ENCODE measurements at regions not wholly inside any gene's neighbourhood (a gene's known extent, or its start where the extent isn't known, plus 50 kb on each side); places are given as distances from the start of the nearest gene placed in this dataset.

DNA sequence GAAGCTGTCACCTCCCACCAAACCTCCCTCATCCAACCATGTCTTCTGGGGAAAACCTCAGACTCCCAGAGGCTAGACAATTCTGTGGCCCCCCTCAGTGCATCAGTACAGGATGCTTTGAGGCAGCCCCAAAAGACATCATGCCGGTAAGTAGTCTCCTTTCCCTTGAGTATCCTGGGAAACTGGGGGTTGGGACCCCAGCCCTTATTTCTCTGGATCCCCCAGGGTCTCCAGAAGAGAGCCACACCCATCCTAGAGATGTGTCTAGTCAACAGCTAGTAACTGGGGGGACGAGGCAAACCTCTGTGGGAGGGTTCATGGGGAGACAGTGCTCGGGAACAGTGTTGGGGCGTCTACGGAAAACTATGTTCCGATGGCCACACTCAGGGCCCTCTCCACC is 974.2 kb upstream of the TMEM132C start:
- H3K36me3 Mint-ChIP-seq, result no peaks in the 10 kb centered on the region
- DNase-seq (ENCODE audit: low spot score in 2 of 2) (no peak), ATAC-seq (no peak)
- no peak overlapping the region for H3K4me3 Mint-ChIP-seq
- H3K27ac Mint-ChIP-seq, result no peak overlapping the region
- no peaks in the 10 kb centered on the region for H3K4me1 Mint-ChIP-seq
- no peaks in the 10 kb centered on the region for H3K9me3 Mint-ChIP-seq

DNA sequence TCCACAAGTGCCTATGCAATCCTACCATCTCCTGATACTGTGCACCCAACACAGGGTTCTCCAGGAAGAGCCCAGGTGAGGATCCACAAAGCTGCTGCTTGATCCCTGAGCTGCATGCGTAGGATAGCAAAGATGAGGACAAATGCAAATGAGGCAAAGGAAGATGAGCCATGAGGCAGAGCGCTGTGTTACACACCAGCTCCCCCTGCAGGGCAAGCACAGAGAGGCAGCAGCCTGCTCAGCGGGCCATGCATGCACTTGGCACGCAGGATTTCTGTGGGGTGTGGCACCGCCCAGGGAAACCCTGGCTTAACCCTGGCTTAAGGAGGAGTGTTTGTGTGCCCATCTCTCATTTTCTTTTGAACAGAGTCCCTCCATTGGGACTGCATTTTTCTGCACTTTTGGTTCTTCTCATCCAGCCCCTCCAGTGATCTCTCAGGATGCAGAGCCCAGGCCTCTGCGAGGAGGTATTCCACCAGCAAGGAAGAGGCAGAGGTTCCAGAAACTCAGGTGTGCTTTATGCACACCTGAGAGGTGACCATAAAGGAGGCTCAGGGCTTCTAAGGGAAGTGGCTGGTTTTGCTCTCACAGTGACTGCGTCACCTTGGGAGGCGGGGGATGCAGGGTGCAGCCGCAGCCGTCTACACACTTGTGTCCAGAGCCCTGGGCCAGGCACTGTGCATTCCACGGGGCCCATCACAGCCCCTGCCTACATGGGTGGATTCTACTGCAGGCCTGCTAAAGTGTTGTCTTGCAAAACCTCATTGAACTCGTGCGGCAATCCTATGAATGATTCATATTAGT is 973.3 kb upstream of the TMEM132C start:
- Mint-ChIP-seq H3K4me1 (no peaks in the 10 kb centered on the region), H3K27ac (no peak overlapping the region), H3K9me3 (no peaks in the 10 kb centered on the region), H3K4me3 (no peak overlapping the region), H3K36me3 (no peaks in the 10 kb centered on the region)
- peak; percentile 73 for ATAC-seq
- peak; percentile 47 to 63 for DNase-seq (ENCODE audit: low spot score in 2 of 2)

GRCh38 chr12:127294651-127295210 is 972.2 kb upstream of the TMEM132C start:
- no peak overlapping the region for H3K4me3 Mint-ChIP-seq
- no peak for DNase-seq (ENCODE audit: low spot score in 2 of 2)

GRCh38 chr12:127295630-127296029 is 971.3 kb upstream of the TMEM132C start:
- Mint-ChIP-seq H3K4me3 (no peak overlapping the region), H3K4me1 (no peaks in the 10 kb centered on the region), H3K36me3 (no peaks in the 10 kb centered on the region), H3K9me3 (no peaks in the 10 kb centered on the region), H3K27ac (no peak overlapping the region)
- ATAC-seq (no peak), DNase-seq (ENCODE audit: low spot score in 2 of 2) (no peak)

More at GRCh38 chr12:127294651-127295210, 972.2 kb upstream of the TMEM132C start:
- Mint-ChIP-seq H3K27ac (no peak overlapping the region), H3K36me3 (no peaks in the 10 kb centered on the region), H3K4me1 (no peaks in the 10 kb centered on the region), H3K9me3 (no peaks in the 10 kb centered on the region)
- no peak for ATAC-seq

DNA sequence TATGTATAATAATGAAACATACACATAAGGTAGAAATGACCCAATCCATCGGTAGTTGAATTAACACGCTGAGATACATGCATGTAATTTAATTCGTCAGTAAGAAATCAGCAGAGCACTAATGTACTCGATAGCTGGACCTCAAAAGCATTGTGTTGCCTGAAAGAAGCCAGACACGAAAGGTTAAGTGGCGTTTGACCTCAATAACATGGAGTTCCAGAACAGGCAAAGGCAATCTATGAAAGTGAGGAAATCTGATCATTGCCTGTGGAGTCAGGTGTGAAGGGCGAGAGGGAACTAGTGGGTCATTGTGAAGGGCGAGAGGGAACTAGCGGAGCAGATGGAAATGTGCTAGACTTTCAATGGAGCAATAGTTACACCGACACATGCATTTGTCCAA is 970.4 kb upstream of the TMEM132C start:
- no peaks in the 10 kb centered on the region for H3K4me1 Mint-ChIP-seq

DNA sequence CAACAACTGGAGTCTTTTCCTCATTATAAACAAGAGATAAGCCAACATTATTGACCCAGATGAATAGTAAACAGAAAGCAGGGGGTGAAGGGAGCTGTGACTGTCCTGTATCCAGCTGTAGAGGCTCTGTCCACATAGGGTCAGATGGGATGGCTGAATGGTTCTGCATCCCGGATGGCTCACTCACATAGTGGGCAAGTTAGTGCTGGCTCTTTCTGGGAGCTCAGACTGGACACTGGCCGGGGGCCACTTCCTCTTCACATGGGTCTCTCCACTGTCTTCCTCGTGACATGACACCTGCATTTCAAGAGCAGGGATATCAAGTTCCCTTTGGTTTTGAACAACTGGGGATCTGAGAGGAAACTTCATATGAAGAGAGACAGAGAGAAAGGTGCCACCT is 969.6 kb upstream of the TMEM132C start:
- Mint-ChIP-seq H3K4me1 (no peaks in the 10 kb centered on the region), H3K4me3 (no peak overlapping the region)
- no peak for ATAC-seq

More for the DNA sequence above, 970.4 kb upstream of the TMEM132C start:
- Mint-ChIP-seq H3K4me3 (no peak overlapping the region), H3K36me3 (no peaks in the 10 kb centered on the region), H3K9me3 (no peaks in the 10 kb centered on the region), H3K27ac (no peak overlapping the region)
- ATAC-seq (no peak), DNase-seq (ENCODE audit: low spot score in 2 of 2) (no peak)

GRCh38 chr12:127300075-127300474 is 966.9 kb upstream of the TMEM132C start:
- DNase-seq (ENCODE audit: low spot score in 2 of 2), result no peak
- H3K36me3 Mint-ChIP-seq, result no peaks in the 10 kb centered on the region
- H3K4me1 Mint-ChIP-seq, result no peaks in the 10 kb centered on the region
- no peaks in the 10 kb centered on the region for H3K9me3 Mint-ChIP-seq
- H3K4me3 Mint-ChIP-seq, result no peak overlapping the region
- ATAC-seq, result no peak
- H3K27ac Mint-ChIP-seq, result no peak overlapping the region

More for the DNA sequence above, 969.6 kb upstream of the TMEM132C start:
- no peaks in the 10 kb centered on the region for H3K9me3 Mint-ChIP-seq
- DNase-seq (ENCODE audit: low spot score in 2 of 2), result no peak
- H3K36me3 Mint-ChIP-seq, result no peaks in the 10 kb centered on the region
- no peak overlapping the region for H3K27ac Mint-ChIP-seq

DNA sequence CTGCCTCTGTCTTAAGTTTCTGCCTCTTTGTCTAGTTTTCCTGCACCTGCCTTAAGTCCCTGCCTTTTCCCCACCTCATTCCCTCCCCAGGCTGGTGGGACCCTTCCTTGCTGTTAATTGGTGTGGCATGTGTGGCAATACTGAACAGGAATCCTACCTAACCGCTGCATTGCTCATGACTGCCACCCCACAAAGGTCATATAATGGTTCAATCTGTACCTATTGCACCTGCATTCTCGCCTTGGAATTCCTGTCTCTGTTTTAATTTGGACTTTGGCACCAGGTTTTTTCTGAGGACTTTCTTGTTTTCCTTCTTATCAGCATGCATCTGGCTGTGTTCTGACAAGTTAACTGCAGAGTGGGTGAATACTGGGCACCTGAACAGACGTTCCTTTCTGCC is 966.2 kb upstream of the TMEM132C start:
- no peaks in the 10 kb centered on the region for H3K36me3 Mint-ChIP-seq
- no peaks in the 10 kb centered on the region for H3K4me1 Mint-ChIP-seq
- DNase-seq (ENCODE audit: low spot score in 2 of 2) (no peak), ATAC-seq (no peak)
- H3K9me3 Mint-ChIP-seq, result no peaks in the 10 kb centered on the region
- H3K27ac Mint-ChIP-seq, result no peak overlapping the region
- H3K4me3 Mint-ChIP-seq, result no peak overlapping the region

DNA sequence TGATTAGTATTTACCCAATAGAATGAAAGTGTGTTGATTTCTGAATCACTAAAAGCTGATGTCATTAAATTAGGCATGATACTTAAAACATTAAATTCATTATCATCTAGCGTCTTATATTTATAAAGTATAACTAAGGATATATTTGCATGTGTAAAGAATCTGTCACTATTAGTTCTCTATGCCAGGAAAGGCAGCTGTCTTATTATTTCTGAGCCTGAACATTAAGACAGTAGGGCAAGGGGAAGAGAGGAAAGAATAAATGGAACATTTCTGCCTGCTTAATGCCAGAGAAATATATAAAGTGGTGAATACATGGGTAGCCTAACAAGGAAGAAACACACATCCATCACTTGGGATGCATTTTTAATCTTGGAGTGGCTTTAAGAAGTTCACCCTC is 965.1 kb upstream of the TMEM132C start:
- Mint-ChIP-seq H3K4me3 (no peak overlapping the region), H3K36me3 (no peaks in the 10 kb centered on the region), H3K9me3 (no peaks in the 10 kb centered on the region), H3K4me1 (no peaks in the 10 kb centered on the region), H3K27ac (no peak overlapping the region)
- no peak for DNase-seq (ENCODE audit: low spot score in 2 of 2)
- ATAC-seq, result no peak

GRCh38 chr12:127304751-127305725 is 961.9 kb upstream of the TMEM132C start:
- Mint-ChIP-seq H3K36me3 (no peaks in the 10 kb centered on the region), H3K27ac (no peak overlapping the region), H3K4me1 (peaks cover under 1% of the 10 kb centered on the region), H3K4me3 (no peak overlapping the region), H3K9me3 (no peaks in the 10 kb centered on the region)
- no peak for DNase-seq (ENCODE audit: low spot score in 2 of 2)
- no peak for ATAC-seq

DNA sequence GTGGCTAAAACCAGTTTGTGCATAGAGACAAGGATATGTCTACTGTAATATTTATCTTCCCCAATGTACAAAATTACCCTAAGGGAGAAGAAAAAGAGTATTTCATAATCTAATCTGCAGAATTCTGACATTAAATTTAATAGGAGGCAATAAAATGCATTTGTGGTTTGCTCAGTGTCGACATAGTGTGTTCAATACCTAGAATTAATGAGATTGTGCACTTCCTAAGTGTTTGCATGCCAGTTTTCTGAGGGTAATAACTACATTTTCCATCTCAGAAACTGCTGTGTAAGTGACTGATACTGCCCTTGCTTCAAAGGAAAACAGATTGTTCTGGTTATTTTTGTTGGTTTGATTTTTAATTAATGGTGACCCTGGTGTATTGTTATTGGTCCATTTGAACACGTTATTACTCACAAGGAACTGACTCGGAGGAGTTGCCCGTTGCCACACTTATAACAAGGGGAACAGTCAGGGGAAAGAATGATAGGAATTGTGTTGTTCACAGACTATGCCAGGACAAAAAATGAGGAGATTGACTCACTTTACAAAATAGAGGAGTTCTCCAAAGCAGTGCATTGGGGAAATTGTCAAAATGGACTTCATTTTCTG is 960.3 kb upstream of the TMEM132C start:
- Mint-ChIP-seq H3K4me1 (peaks cover 6% of the 10 kb centered on the region), H3K9me3 (no peaks in the 10 kb centered on the region), H3K4me3 (no peak overlapping the region), H3K27ac (no peak overlapping the region), H3K36me3 (no peaks in the 10 kb centered on the region)
- DNase-seq (ENCODE audit: low spot score in 2 of 2), result no peak
- no peak for ATAC-seq

- DNase-seq (ENCODE audit: low spot score in 2 of 2) (no peak), ATAC-seq (no peak)
- Mint-ChIP-seq H3K36me3 (no peaks in the 10 kb centered on the region), H3K27ac (no peak overlapping the region), H3K9me3 (no peaks in the 10 kb centered on the region), H3K4me3 (no peak overlapping the region), H3K4me1 (peaks cover 6% of the 10 kb centered on the region)
Measured at GRCh38 chr12:127307528-127307927, 959.4 kb upstream of the TMEM132C start.

- H3K27ac Mint-ChIP-seq, result no peak overlapping the region
- no peak for ATAC-seq
Measured at GRCh38 chr12:127308148-127308547, 958.8 kb upstream of the TMEM132C start.

DNA sequence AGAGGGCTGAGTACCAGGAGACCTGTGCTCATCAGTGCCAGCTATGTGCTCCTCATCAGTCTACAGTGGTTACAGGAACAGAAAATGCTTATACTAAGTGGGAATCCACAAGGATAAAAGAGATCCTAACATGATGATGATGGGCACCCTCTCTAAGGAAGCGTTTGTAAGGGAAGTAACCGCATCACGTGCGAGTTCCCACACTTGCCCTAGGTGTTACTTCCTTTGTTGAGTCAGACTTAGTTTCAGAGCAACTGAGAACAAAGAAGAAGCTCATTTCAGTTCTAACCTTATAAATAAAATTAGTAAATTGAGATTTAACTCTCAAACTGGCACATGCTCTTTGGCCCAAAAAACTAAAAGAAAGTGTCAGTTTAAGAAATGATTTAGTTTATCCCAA is 956.4 kb upstream of the TMEM132C start:
- H3K9me3 Mint-ChIP-seq, result no peaks in the 10 kb centered on the region
- no peak for ATAC-seq
- no peak for DNase-seq (ENCODE audit: low spot score in 2 of 2)
- H3K36me3 Mint-ChIP-seq, result no peaks in the 10 kb centered on the region
- H3K27ac Mint-ChIP-seq, result no peak overlapping the region
- H3K4me3 Mint-ChIP-seq, result no peak overlapping the region
- peaks cover 6% of the 10 kb centered on the region for H3K4me1 Mint-ChIP-seq

More at GRCh38 chr12:127308148-127308547, 958.8 kb upstream of the TMEM132C start:
- H3K4me3 Mint-ChIP-seq, result no peak overlapping the region
- H3K9me3 Mint-ChIP-seq, result no peaks in the 10 kb centered on the region
- no peaks in the 10 kb centered on the region for H3K36me3 Mint-ChIP-seq
- no peak for DNase-seq (ENCODE audit: low spot score in 2 of 2)
- peaks cover 6% of the 10 kb centered on the region for H3K4me1 Mint-ChIP-seq

- H3K27ac Mint-ChIP-seq, result no peak overlapping the region
- H3K4me1 Mint-ChIP-seq, result peaks cover 6% of the 10 kb centered on the region
- H3K36me3 Mint-ChIP-seq, result no peaks in the 10 kb centered on the region
- no peaks in the 10 kb centered on the region for H3K9me3 Mint-ChIP-seq
- no peak overlapping the region for H3K4me3 Mint-ChIP-seq
- ATAC-seq, result no peak
- no peak for DNase-seq (ENCODE audit: low spot score in 2 of 2)
Measured at GRCh38 chr12:127311720-127312364, 955.1 kb upstream of the TMEM132C start.

Measured in stimulated activated effector memory CD8-positive, alpha-beta T cell treated with anti-CD3 and anti-CD28 coated beads, Interleukin-12 subunit alpha, Interleukin-12 subunit beta, amount 100 ng/mL, for 72 hours (primary cell).